ENCODE measurements at regions not wholly inside any gene's neighbourhood (a gene's known extent, or its start where the extent isn't known, plus 50 kb on each side); places are given as distances from the start of the nearest gene placed in this dataset.

DNA sequence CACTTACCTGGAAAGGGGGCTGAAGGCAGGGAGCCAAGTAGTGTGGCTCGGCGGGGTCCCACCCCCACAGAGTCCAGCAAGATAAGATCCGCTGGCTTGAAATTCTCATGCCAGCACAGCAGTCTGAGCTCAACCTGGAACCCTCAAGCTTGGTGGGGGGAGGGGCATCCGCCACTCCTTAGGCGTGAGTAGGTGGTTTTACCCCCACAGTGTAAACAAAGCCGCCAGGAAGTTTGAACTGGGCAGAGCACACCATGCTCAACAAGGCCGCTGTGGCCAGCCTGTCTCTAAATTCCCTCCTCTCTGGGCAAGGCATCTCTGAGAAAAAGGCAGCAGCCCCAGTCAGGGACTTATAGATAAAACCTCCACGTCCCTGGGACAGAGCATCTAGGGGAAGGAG, 156.3 kb downstream of the KBTBD8 start:
- TF ChIP-seq CTCF (IDR thresholded peaks at IDR 0.05; ENCODE audit: low read length): no peak
- no peak for TF ChIP-seq EZH2 (IDR thresholded peaks at IDR 0.05; ENCODE audit: borderline replicate concordance, low read length)
